ENCODE measurements at regions not wholly inside any gene's neighbourhood (a gene's known extent, or its start where the extent isn't known, plus 50 kb on each side); places are given as distances from the start of the nearest gene placed in this dataset.

GRCh38 chr12:15272376-15272775, 49.9 kb upstream of the PTPRO start:
- DNase-seq, result no peak
- in situ Hi-C loops (cut with MboI), result loop anchor here (10.0 kb wide), 1 partner anchor 252 kb away; no protein-coding TSS in a partner anchor
- Histone ChIP-seq H3K9me2 (ENCODE audit: insufficient read depth) (no peaks in the 10 kb centered on the region), H3K4me3 (no peak overlapping the region), H3K27me3 (replicated peaks; ENCODE audit: insufficient read depth) (no peaks in the 10 kb centered on the region), H3K4me2 (ENCODE audit: unreplicated experiment) (no peak overlapping the region), H4K20me1 (ENCODE audit: insufficient read depth) (no peaks in the 10 kb centered on the region), H3K9me3 (ENCODE audit: low read depth) (no peaks in the 10 kb centered on the region), H3F3A (ENCODE audit: insufficient read depth) (no peaks in the 10 kb centered on the region), H3K4me1 (ENCODE audit: insufficient read depth) (no peaks in the 10 kb centered on the region), H3K27ac (no peak overlapping the region), H3K9ac (no peak overlapping the region), H3K36me3 (ENCODE audit: low read depth) (no peaks in the 10 kb centered on the region), H2AFZ (no peak overlapping the region), H3K79me2 (ENCODE audit: insufficient read depth) (no peaks in the 10 kb centered on the region)
- TF ChIP-seq EZH2phosphoT487 (IDR thresholded peaks at IDR 0.05; ENCODE audit: insufficient read depth, low read depth), result no peak
- TF ChIP-seq EZH2 (IDR thresholded peaks at IDR 0.05; ENCODE audit: insufficient read depth, poor library complexity, severe bottlenecking), result no peak
- 37 to 38% methylated on average over 4 of the region's 4 CpGs for WGBS, 2 experiments (ENCODE audit: low coverage in 1 of 2, low lambda C conversion rate in 2 of 2, missing lambda C conversion rate in 2 of 2)

Measured in GM23248 (cell line).